ENCODE measurements at regions not wholly inside any gene's neighbourhood (a gene's known extent, or its start where the extent isn't known, plus 50 kb on each side); places are given as distances from the start of the nearest gene placed in this dataset.

GRCh38 chr2:217562871-217563480 is 439.8 kb downstream of the TNS1 start:
- H3K4me1 ChIP-seq, result no peaks in the 10 kb centered on the region
- no peaks in the 10 kb centered on the region for H4K20me1 ChIP-seq
- no peak for TF ChIP-seq Cebpa-rat (IDR thresholded peaks at IDR 0.05)

GRCh38 chr2:217559084-217559483 is 443.7 kb downstream of the TNS1 start:
- TF ChIP-seq Cebpa-rat (IDR thresholded peaks at IDR 0.05), result no peak

More at GRCh38 chr2:217562871-217563480, 439.8 kb downstream of the TNS1 start:
- Histone ChIP-seq H3K9ac (no peak overlapping the region), H3K36me3 (peaks cover 0 to 3% (median 0%) of the 10 kb centered on the region in 11 experiments; a peak in 1 of 22 replicates), H3K27me3 (no peaks in the 10 kb centered on the region), H3K4me2 (no peak overlapping the region), H3K4me3 (no peak overlapping the region), H3K27ac (no peak overlapping the region), H3K9me3 (replicated peaks in 1 of 11) (peaks cover 15 to 25% (median 20%) of the 10 kb centered on the region in 11 experiments)

GRCh38 chr2:217555081-217555876 is 447.5 kb downstream of the TNS1 start:
- H3K9ac ChIP-seq, result no peak overlapping the region
- TF ChIP-seq Cebpa-rat (IDR thresholded peaks at IDR 0.05), result no peak
- no peak overlapping the region for H3K27ac ChIP-seq
- no peak overlapping the region for H3K4me3 ChIP-seq
- H3K4me2 ChIP-seq, result peak overlapping the region in 5 of 11 experiments; percentile 13 to 32 (median 20); a peak in 4 of 22 replicates
- no peaks in the 10 kb centered on the region for H3K27me3 ChIP-seq
- H3K9me3 ChIP-seq (replicated peaks in 1 of 11), result 0 out of 22 replicates have a peak, but pooled peaks cover 0 to 3% (median 0%) of the 10 kb centered on the region in 11 experiments
- peaks cover 0 to 15% (median 2%) of the 10 kb centered on the region in 10 experiments; a peak in 7 of 20 replicates for H3K4me1 ChIP-seq
- no peaks in the 10 kb centered on the region for H3K36me3 ChIP-seq
- no peaks in the 10 kb centered on the region for H4K20me1 ChIP-seq

More at GRCh38 chr2:217559084-217559483, 443.7 kb downstream of the TNS1 start:
- Histone ChIP-seq H3K36me3 (peaks cover 0 to 3% (median 0%) of the 10 kb centered on the region in 11 experiments; a peak in 1 of 22 replicates), H3K4me2 (no peak overlapping the region), H3K27ac (no peak overlapping the region), H4K20me1 (no peaks in the 10 kb centered on the region), H3K9me3 (replicated peaks in 1 of 11) (peaks cover 15 to 25% (median 20%) of the 10 kb centered on the region in 11 experiments), H3K9ac (no peak overlapping the region), H3K27me3 (no peaks in the 10 kb centered on the region), H3K4me1 (peaks cover 0 to 10% (median 2%) of the 10 kb centered on the region in 10 experiments; a peak in 7 of 20 replicates), H3K4me3 (no peak overlapping the region)

GRCh38 chr2:217553679-217554078 is 449.1 kb downstream of the TNS1 start:
- Histone ChIP-seq H4K20me1 (no peaks in the 10 kb centered on the region), H3K4me3 (no peak overlapping the region), H3K4me1 (peaks cover 0 to 15% (median 2%) of the 10 kb centered on the region in 10 experiments; a peak in 7 of 20 replicates), H3K27ac (no peak overlapping the region), H3K9me3 (replicated peaks in 1 of 11) (no peaks in the 10 kb centered on the region), H3K4me2 (peak overlapping the region in 5 of 11 experiments; percentile 2 to 21 (median 11); a peak in 4 of 22 replicates), H3K27me3 (no peaks in the 10 kb centered on the region), H3K9ac (no peak overlapping the region), H3K36me3 (no peaks in the 10 kb centered on the region)
- TF ChIP-seq Cebpa-rat (IDR thresholded peaks at IDR 0.05), result no peak

GRCh38 chr2:217553202-217553601 is 449.6 kb downstream of the TNS1 start:
- Histone ChIP-seq H3K27me3 (no peaks in the 10 kb centered on the region), H3K4me2 (peak overlapping the region in 5 of 11 experiments; percentile 2 to 21 (median 11); a peak in 4 of 22 replicates), H3K4me3 (no peak overlapping the region), H4K20me1 (no peaks in the 10 kb centered on the region), H3K9me3 (replicated peaks in 1 of 11) (no peaks in the 10 kb centered on the region), H3K27ac (no peak overlapping the region), H3K36me3 (no peaks in the 10 kb centered on the region), H3K4me1 (peaks cover 0 to 15% (median 2%) of the 10 kb centered on the region in 10 experiments; a peak in 7 of 20 replicates), H3K9ac (no peak overlapping the region)
- TF ChIP-seq Cebpa-rat (IDR thresholded peaks at IDR 0.05), result no peak

- no peak overlapping the region for H3K27ac ChIP-seq
- TF ChIP-seq Cebpa-rat (IDR thresholded peaks at IDR 0.05), result no peak
- H3K4me1 ChIP-seq, result peaks cover 0 to 15% (median 2%) of the 10 kb centered on the region in 10 experiments; a peak in 7 of 20 replicates
These were observed 450.7 kb downstream of the TNS1 start for GRCh38 chr2:217552081-217552480.

GRCh38 chr2:217551252-217551899 is 451.4 kb downstream of the TNS1 start:
- Histone ChIP-seq H3K4me3 (no peak overlapping the region), H3K27ac (no peak overlapping the region), H3K27me3 (no peaks in the 10 kb centered on the region), H3K9me3 (replicated peaks in 1 of 11) (peaks cover 0 to 6% (median 3%) of the 10 kb centered on the region in 11 experiments; a peak in 10 of 22 replicates), H3K4me1 (peaks cover 0 to 15% (median 2%) of the 10 kb centered on the region in 10 experiments; a peak in 7 of 20 replicates), H4K20me1 (no peaks in the 10 kb centered on the region), H3K4me2 (no peak overlapping the region), H3K36me3 (no peaks in the 10 kb centered on the region), H3K9ac (no peak overlapping the region)
- TF ChIP-seq Cebpa-rat (IDR thresholded peaks at IDR 0.05), result no peak

More at GRCh38 chr2:217552081-217552480, 450.7 kb downstream of the TNS1 start:
- H3K4me2 ChIP-seq, result no peak overlapping the region
- no peaks in the 10 kb centered on the region for H3K36me3 ChIP-seq
- H3K9ac ChIP-seq, result no peak overlapping the region
- no peaks in the 10 kb centered on the region for H3K27me3 ChIP-seq
- H3K9me3 ChIP-seq (replicated peaks in 1 of 11), result no peaks in the 10 kb centered on the region
- no peaks in the 10 kb centered on the region for H4K20me1 ChIP-seq
- H3K4me3 ChIP-seq, result no peak overlapping the region

GRCh38 chr2:217539126-217539525 is 463.7 kb downstream of the TNS1 start:
- Histone ChIP-seq H3K36me3 (no peaks in the 10 kb centered on the region), H3K27ac (no peak overlapping the region), H3K4me1 (no peaks in the 10 kb centered on the region), H3K9me3 (replicated peaks in 1 of 11) (peaks cover under 1 to 21% (median 12%) of the 10 kb centered on the region in 11 experiments; a peak in 16 of 22 replicates), H3K4me2 (no peak overlapping the region), H3K9ac (no peak overlapping the region), H3K27me3 (no peaks in the 10 kb centered on the region; a peak in 1 of 22 replicates), H4K20me1 (no peaks in the 10 kb centered on the region), H3K4me3 (no peak overlapping the region)
- no peak for TF ChIP-seq Cebpa-rat (IDR thresholded peaks at IDR 0.05)

- Histone ChIP-seq H3K36me3 (no peaks in the 10 kb centered on the region), H3K27me3 (no peaks in the 10 kb centered on the region; a peak in 1 of 22 replicates), H3K27ac (no peak overlapping the region), H4K20me1 (no peaks in the 10 kb centered on the region), H3K4me1 (no peaks in the 10 kb centered on the region), H3K9ac (no peak overlapping the region), H3K4me3 (no peak overlapping the region), H3K4me2 (no peak overlapping the region), H3K9me3 (replicated peaks in 1 of 11) (peaks cover 0 to 17% (median 12%) of the 10 kb centered on the region in 11 experiments; a peak in 15 of 22 replicates)
- TF ChIP-seq Cebpa-rat (IDR thresholded peaks at IDR 0.05), result no peak
These were observed 464.1 kb downstream of the TNS1 start for GRCh38 chr2:217538719-217539118.

Measured in BLaER1 treated with 17β-estradiol and CSF1 and Interleukin-3, amounts not matched to agents 10 nM and 100 nM (cell line).